M059J (cell line): ENCODE measurements at regions not wholly inside any gene's neighbourhood (a gene's known extent, or its start where the extent isn't known, plus 50 kb on each side); places are given as distances from the start of the nearest gene placed in this dataset.

ENCODE experiments used
- DNase-seq: peaks from one replicate; pipeline ENCODE4 v3.0.0-alpha.2; 2012; ENCODE audit warnings: low read depth

- DNase-seq = no peak
Measured at GRCh38 chr4:36944232-36944631, 300.3 kb upstream of the NWD2 start.

GRCh38 chr4:36961420-36961819, 283.1 kb upstream of the NWD2 start:
- no peak for DNase-seq

- no peak for DNase-seq
Measured at GRCh38 chr4:36966756-36967460, 277.6 kb upstream of the NWD2 start.

GRCh38 chr4:36979533-36979932, 265.0 kb upstream of the NWD2 start:
- no peak for DNase-seq

- DNase-seq = no peak
Measured at GRCh38 chr4:36990128-36990872, 254.2 kb upstream of the NWD2 start.

- peak; percentile 32 for DNase-seq
Measured at GRCh38 chr4:36997727-36998126, 246.8 kb upstream of the NWD2 start.

GRCh38 chr4:37000281-37000680, 244.3 kb upstream of the NWD2 start:
- no peak for DNase-seq

- peak; percentile 62 for DNase-seq
Measured at GRCh38 chr4:37001688-37002436, 242.7 kb upstream of the NWD2 start.

- peak; percentile 24 for DNase-seq
Measured at GRCh38 chr4:37002625-37003024, 241.9 kb upstream of the NWD2 start.

GRCh38 chr4:37008199-37008598, 236.3 kb upstream of the NWD2 start:
- peak; percentile 50 for DNase-seq

- no peak for DNase-seq
Measured at GRCh38 chr4:37014584-37014983, 230.0 kb upstream of the NWD2 start.

- DNase-seq = no peak
Measured at GRCh38 chr4:37015391-37015790, 229.2 kb upstream of the NWD2 start.

- DNase-seq = no peak
Measured at GRCh38 chr4:37023504-37023903, 221.0 kb upstream of the NWD2 start.

GRCh38 chr4:37023996-37024395, 220.5 kb upstream of the NWD2 start:
- no peak for DNase-seq

GRCh38 chr4:37040816-37041215, 203.7 kb upstream of the NWD2 start:
- no peak for DNase-seq

- DNase-seq = no peak
Measured at GRCh38 chr4:37043342-37043741, 201.2 kb upstream of the NWD2 start.

GRCh38 chr4:37051111-37051510, 193.4 kb upstream of the NWD2 start:
- DNase-seq = no peak

- DNase-seq = no peak
Measured at GRCh38 chr4:37051866-37052265, 192.7 kb upstream of the NWD2 start.

- no peak for DNase-seq
Measured at GRCh38 chr4:37054531-37055077, 189.9 kb upstream of the NWD2 start.

- no peak for DNase-seq
Measured at GRCh38 chr4:37058826-37059225, 185.7 kb upstream of the NWD2 start.

- DNase-seq = peak; percentile 4
Measured at GRCh38 chr4:37066159-37066558, 178.4 kb upstream of the NWD2 start.

- no peak for DNase-seq
Measured at GRCh38 chr4:37068580-37068979, 176.0 kb upstream of the NWD2 start.
